Activated T-cell treated with anti-CD3 and anti-CD28 coated beads, Interleukin-2, amount 50 U/mL, for 48 hours (primary cell): ENCODE measurements at regions not wholly inside any gene's neighbourhood (a gene's known extent, or its start where the extent isn't known, plus 50 kb on each side); places are given as distances from the start of the nearest gene placed in this dataset.

Experiments
- DNase-seq, 2 experiments: peaks; one replicate each; pipeline ENCODE4 v3.0.0-alpha.2; 2020

- no peak for DNase-seq
These were observed 487.4 kb downstream of the IRX1 start for GRCh38 chr5:4082966-4083564.

- DNase-seq, result no peak
These were observed 488.1 kb downstream of the IRX1 start for GRCh38 chr5:4083591-4084337.

DNA sequence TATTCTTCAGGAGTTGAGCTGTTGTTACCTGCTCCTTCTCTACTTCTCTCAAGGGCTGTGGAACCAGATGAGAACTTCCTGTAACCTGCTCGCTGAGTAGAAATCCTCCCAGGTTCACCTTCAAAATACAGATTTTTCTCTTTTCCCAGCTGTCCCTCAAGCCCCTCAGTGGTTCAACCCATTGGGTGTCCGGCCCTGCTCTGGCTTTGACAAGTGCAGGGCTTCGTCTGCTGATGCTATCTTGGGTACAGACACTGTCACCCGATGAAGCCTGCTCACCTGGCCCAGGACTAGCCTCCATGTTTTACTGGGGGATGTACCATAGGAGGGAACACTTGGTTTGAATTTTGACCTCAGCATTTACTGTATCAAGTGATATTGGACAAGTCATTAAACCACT, 490.4 kb downstream of the IRX1 start:
- no peak for DNase-seq

DNA sequence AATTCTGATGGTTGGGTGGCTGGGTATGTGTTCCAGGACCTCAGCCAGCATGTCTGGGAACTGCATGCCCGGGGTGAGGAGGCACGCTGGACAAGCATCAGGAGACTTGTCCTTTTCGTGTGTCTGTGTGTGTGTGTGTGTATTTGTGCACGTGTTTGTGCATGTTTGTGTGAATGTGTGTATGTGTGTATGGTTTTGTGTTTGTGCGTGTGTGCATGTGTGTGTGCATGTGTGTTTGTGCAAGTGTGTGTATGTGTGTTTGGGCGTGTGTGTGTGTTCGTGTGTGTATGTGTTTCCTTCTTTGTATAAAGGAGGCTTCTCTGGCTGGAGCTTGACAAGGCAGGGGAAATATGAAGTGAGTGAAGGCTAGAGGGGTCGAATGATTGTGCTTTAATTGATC, 491.5 kb downstream of the IRX1 start:
- no peak for DNase-seq

GRCh38 chr5:4089087-4089486, 493.5 kb downstream of the IRX1 start:
- DNase-seq, result no peak

GRCh38 chr5:4093236-4093635, 497.6 kb downstream of the IRX1 start:
- DNase-seq, result no peak

DNA sequence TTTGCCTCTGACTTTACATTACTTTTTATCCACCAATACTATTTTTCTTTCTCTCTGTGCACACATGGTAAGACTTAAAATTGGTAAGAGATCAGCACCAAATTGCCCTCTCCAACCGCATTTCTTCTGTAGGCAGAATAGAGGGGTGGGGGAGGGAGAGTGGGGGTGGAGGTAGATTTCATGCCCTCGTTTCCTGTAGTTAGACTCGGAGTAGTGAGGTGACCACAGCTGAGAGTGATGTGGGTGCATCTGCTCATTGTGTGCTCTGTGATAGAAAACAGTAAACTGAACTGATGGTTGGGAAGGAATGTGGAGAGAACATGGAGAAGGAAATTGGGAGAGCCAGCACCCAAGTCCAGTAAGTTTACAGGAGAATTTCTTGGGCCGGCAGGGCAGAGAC, 498.3 kb downstream of the IRX1 start:
- no peak for DNase-seq

DNA sequence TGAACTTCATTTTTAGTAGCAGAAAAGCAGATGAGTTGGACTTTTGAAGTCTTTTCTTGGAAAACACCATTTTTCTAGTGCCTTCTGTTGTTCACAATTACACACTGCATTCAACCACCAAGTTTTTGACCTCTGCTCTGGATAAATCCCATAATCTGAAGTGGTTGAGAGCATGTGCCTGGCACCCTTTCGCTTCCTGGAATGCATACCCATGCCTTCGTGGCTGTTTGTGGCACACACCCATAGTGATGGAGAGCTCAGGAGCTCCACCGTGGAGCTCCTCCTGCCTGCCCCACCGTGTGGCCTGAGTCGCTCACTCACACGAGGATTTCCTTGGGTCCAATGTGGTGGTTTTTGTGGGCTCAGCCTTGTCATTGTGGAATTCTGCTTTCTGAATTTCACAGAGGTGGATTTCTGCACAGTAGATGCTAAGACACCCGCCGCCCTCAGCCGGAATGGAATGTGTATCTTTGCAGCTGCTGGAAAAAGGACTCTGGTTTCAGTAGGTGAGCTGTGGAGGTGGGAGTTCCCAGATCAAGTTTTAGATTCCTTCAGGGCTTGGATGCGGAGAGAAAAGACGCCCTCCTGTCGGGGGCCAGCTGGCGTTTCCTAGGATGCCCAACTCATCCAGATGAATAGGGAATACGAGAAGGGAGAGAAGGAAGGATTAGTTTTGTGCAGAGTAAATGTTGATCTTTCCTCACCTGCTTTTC, 500.4 kb downstream of the IRX1 start:
- DNase-seq, result no peak

GRCh38 chr5:4097199-4097598, 501.6 kb downstream of the IRX1 start:
- DNase-seq, result no peak

DNA sequence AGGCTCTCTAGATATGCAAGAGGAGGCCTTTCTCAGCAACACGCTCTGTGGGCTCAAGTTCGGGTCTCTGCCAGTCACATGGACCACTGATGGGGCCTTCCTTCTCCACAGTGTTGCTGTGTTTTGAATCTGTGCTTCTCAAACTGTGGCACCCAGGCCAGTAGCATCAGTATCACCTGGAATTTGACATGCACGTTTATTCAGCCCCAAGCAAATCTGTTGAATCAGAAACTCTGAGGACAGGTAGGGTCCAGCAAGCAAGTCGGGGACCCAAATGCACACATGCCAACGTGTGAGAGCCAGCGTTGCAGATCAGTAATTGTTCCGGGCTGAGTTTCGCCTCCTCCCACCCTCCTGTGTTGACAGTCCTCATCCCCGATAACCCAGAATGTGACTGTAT, 502.6 kb downstream of the IRX1 start:
- DNase-seq, result no peak

DNA sequence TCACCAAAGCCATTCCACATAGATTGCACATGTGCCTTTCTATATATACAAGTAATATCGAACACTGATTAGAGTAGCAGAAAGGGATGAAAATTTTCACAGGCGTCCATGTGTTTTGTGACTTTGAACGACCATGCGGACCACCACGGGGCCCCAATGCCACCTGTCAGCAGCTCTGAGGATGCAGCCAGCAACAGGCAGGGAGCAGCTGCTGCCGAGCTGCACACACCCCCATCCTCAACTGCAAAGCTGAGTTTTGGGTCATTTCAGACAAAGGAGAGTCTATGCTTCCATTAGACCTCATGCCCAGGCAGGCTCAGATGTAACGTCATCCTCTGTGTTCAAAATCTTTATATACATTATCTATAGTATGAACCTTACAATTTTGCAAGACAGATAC, 503.8 kb downstream of the IRX1 start:
- DNase-seq, result no peak

- no peak for DNase-seq
These were observed 505.1 kb downstream of the IRX1 start for GRCh38 chr5:4100739-4101138.

- DNase-seq, result no peak
These were observed 505.6 kb downstream of the IRX1 start for GRCh38 chr5:4101189-4101588.

GRCh38 chr5:4104831-4105597, 509.4 kb downstream of the IRX1 start:
- DNase-seq, result no peak

- DNase-seq, result no peak
These were observed 513.1 kb downstream of the IRX1 start for GRCh38 chr5:4108690-4109089.

DNA sequence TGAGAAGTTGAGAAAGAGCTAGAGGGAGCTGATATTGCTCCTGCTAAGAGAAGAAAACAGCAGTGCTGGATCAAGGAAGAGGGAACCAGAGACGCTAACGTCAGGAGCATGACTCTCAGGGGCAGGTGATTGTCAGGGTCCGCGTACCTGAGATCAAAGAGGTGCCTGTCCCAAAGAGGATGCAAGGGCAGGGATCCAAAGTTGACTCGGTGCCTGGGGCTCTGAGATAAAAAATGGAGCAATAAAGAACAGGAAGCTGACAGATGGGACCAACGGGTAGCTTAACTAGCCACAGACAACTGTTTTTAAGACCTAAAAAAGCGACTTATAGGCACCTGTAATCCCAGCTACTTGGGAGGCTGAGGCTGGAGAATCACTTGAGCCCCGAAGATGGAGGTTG, 517.8 kb downstream of the IRX1 start:
- DNase-seq, result no peak

DNA sequence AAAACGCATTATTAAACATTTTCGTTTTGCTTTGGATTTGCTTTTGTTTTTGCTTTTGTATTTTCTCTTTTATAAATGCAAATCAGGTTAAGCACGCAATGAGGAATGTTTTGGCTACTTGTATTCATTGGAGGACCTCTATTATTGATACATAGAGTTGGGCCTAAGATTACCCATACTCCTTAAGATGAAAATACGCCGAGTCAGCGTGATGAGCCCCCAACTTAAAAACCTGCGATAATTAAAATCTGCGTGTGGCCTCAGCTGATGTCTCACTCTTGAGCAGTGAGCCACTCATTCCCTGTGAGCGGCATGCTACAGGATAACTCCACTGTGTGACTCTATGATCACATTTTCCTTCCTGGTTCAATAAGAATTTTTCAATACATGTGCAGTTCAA, 518.3 kb downstream of the IRX1 start:
- no peak for DNase-seq

GRCh38 chr5:4114452-4114851, 518.8 kb downstream of the IRX1 start:
- no peak for DNase-seq

DNA sequence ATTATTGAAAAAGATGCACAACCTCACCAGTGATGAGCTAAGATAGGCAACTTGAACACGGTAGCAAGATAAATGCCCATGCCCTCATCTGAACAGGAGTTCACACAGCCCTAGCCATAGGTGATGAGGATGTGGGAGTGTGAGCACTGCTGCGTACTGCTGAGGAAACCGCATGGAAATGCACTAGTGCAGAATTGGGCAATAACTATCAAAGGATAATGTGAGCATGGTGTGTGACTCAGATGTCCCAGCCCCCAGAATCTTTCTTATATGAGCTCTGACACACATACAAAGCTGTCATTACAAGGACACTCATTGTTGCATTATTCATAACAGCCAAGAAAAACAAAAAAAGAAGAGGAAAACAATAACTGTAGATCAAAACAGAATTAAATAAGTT, 521.2 kb downstream of the IRX1 start:
- no peak for DNase-seq

- DNase-seq, result no peak
These were observed 528.8 kb downstream of the IRX1 start for GRCh38 chr5:4124221-4124970.

DNA sequence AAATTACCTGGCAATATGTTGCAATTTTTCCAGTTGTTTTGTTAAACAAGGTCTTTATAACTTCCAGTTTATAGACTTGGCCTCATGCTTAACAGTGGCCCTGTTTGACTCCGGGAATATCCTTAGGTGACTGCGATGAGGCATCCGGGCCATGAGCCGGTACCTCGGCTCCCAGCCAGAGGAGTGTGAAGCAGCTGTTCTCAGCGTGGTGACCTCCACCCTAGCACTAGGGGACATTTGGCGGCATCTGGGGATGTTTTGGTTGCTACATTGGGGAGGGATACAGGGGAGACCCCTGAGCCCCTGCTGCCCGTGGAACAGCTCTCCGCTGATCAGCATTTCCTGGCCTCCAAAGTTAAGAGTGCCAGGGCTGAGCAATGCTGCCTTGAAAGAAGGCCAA, 533.4 kb downstream of the IRX1 start:
- no peak for DNase-seq

DNA sequence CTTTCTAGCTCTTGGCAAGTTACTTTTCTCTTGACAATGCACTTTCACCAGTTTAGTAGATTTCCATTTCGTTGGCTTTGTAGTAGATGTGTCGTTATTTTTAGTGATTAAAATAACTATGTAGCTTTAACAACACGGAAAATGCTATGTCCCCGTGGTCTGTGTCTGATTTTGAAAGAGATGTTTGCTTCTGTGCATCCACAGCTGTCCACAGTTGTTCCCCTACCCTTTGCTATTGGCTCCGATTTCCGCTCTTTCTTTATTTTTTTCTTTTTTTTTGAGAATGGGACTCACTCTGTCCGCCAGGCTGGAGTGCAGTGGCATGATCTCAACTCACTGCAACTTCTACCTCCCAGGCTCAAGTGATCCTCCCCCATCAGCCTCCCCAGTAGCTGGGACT, 533.9 kb downstream of the IRX1 start:
- DNase-seq, result no peak

- no peak for DNase-seq
These were observed 535.2 kb downstream of the IRX1 start for GRCh38 chr5:4130819-4131218.
